Prostate gland (tissue), 2 donors: ENCODE measurements at regions not wholly inside any gene's neighbourhood (a gene's known extent, or its start where the extent isn't known, plus 50 kb on each side); places are given as distances from the start of the nearest gene placed in this dataset.

Experiments
- POLR2A ChIP-seq: fragments of 450-650 bp; IDR thresholded peaks from one replicate; pipeline ENCODE4 v1.6.1; 2016; ENCODE audit warnings: antibody characterized with exemption, mild to moderate bottlenecking
- POLR2AphosphoS5 ChIP-seq: sonication (generic); formaldehyde crosslinking; IDR thresholded peaks from one replicate; pipeline ENCODE4 v1.6.1; 2017; ENCODE audit warnings: antibody characterized with exemption
- TF ChIP-seq, protein P1 (sequence below), 4 experiments: fragments of 200-600 bp in 2 of 4; fragments of 450-650 bp in 2 of 4; sonication (generic) in 2 of 4; IDR thresholded peaks; 1 replicate in 3 of 4; 2 replicates in 1 of 4; pipeline ENCODE4 v1.5.1; 2016 to 2019; ENCODE audit warnings: antibody characterized with exemption in 4 of 4, mild to moderate bottlenecking in 2 of 4, moderate library complexity in 2 of 4

DNA sequence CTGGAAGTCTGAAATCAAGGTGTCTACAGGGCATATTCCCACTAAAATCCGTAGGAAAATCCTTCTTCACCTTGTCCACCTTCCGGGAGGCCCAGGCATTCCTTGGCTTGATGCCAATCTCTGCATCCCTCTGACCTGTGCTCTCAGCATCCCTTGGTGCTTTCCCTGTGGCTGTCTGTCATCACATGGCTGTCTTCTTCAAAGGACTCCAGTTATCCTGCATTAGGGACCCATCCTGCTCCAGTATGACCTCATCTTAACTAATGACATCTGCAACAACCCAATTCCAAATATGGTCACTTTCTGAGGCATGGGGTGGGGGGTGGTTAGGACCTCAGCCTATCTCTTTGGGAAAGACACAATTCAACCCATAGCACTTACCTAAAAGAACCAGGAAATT, 423.8 kb downstream of the IRS2 start:
- TF ChIP-seq, protein P1, sequence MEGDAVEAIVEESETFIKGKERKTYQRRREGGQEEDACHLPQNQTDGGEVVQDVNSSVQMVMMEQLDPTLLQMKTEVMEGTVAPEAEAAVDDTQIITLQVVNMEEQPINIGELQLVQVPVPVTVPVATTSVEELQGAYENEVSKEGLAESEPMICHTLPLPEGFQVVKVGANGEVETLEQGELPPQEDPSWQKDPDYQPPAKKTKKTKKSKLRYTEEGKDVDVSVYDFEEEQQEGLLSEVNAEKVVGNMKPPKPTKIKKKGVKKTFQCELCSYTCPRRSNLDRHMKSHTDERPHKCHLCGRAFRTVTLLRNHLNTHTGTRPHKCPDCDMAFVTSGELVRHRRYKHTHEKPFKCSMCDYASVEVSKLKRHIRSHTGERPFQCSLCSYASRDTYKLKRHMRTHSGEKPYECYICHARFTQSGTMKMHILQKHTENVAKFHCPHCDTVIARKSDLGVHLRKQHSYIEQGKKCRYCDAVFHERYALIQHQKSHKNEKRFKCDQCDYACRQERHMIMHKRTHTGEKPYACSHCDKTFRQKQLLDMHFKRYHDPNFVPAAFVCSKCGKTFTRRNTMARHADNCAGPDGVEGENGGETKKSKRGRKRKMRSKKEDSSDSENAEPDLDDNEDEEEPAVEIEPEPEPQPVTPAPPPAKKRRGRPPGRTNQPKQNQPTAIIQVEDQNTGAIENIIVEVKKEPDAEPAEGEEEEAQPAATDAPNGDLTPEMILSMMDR (IDR thresholded peaks at IDR 0.05), result no peak
- no peak for TF ChIP-seq POLR2AphosphoS5
- TF ChIP-seq POLR2A, result no peak
